EH (cell line): ENCODE measurements at regions not wholly inside any gene's neighbourhood (a gene's known extent, or its start where the extent isn't known, plus 50 kb on each side); places are given as distances from the start of the nearest gene placed in this dataset.
A peak's percentile ranks its signal among the peaks of the same experiment; 100 is the strongest.
"Not testable (repeated sequence)": the region's sequence is repeated elsewhere in the genome, so short reads cannot be mapped to it uniquely, and the experiment has no call there.

Source experiments
- DNase-seq: peaks from one replicate; pipeline ENCODE4 v3.0.0-alpha.2; 2015; ENCODE audit warnings: low read depth

DNA sequence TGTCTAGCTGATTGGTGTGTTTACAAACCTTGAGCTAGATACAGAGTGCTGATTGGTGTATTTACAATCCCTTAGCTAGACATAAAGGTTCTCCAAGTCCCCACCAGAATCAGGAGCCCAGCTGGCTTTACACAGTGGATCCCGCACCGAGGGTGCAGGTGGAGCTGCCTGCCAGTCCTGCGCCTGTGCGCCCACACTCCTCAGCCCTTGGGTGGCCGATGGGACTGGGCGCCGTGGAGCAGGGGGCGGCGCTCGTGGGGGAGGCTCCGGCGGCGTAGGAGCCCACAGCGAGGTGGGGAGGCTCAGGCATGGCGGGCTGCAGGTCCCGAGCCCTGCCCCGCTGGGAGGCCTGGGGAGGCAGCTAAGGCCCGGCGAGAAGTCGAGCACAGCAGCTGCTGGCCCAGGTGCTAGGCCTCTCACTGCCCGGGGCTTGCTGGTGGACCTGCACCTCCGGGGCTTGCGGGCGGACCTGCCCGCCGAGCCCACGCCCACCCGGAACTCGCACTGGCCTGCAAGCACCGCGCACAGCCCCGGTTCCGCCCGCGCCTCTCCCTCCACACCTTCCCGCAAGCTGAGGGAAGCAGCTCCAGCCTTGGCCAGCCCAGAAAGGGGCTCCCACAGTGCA is 51.0 kb upstream of the CDYL start:
- DNase-seq: not testable (repeated sequence)

DNA sequence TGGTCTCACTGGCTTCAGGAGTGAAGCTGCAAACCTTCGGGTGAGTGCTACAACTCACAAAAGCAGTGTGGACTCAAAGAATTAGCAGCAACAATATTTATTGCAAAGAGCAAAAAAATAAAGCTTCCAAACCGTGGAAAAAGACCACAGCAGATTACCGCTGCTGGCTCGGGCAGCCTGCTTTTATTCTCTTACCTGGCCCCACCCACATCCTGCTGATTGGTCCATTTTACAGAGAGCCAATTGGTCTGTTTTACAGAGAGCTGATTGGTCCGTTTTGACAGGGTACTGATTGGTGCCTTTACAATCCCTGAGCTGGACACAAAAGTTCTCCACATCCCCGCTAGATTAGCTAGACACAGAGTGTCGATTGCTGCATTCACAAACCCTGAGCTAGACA is 51.5 kb upstream of the CDYL start:
- DNase-seq: not testable (repeated sequence)

- no peak for DNase-seq
Measured at GRCh38 chr6:4723383-4723782, 52.8 kb upstream of the CDYL start.

- DNase-seq: not testable (repeated sequence)
Measured at GRCh38 chr6:4721368-4721767, 54.8 kb upstream of the CDYL start.

GRCh38 chr6:4719491-4719890 is 56.7 kb upstream of the CDYL start:
- no peak for DNase-seq

DNA sequence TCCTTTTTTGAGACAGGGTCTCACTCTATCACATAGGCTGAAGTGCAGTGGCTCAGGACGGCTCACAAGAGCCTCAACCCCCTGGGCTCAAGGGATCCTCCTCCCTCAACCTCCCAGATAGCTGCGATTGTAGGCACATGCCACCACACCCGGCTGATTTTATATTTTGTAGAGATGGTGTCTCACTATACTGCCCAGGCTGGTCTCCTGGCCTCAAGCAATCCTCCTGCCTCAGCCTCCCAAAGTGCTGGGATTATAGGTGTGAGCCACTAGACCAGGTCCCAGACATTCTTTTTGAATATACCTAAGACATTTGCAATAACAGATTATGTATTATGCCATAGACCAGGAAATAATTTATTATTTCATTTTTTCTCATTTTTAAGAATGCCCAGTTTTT is 58.3 kb upstream of the CDYL start:
- DNase-seq: no peak

DNA sequence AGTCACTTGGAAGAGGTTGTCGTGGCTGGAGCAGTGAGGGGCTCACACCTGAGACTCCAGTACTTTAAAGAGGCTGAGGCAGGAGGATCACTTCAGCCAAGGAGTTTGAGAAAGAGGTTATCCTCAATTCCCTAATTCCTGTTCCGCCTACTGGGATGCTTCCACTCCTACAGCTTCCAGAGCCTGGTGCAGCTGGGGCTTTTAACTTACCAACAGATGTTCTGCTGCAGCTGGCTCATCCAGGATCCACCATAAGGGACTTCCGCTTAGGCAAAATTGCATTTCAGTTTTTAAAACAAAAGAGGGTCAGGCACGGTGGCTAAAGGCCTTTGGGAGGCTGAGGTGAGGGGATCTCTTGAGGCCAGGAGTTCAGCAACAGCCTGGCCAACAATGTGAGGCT is 59.1 kb upstream of the CDYL start:
- DNase-seq: no peak

DNA sequence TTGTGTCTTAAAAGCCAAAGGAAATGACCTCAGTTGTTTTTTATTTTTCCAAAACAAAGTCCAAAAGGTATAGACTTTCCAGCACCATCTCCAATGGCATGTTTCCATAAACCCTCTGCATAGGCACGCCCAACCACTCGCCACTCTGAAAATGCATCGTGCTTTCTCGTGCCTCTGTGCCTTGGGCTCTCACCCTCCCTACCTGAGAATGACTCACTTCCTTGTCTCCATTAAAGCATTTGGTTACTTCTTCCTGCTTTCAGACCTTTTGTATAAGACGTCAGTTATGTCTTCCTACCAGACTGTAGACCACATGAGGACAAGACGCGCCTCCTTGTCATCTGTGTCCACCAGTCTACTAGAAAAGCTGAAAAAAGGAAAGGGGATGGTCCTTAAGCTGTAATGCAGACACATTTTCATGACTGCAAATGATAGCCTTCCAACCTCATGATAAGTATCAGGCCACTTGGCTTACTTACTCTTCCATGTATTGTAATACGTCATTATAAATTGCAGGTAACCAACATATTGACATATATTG is 61.2 kb upstream of the CDYL start:
- no peak for DNase-seq

GRCh38 chr6:4712291-4712690 is 63.9 kb upstream of the CDYL start:
- DNase-seq: no peak

DNA sequence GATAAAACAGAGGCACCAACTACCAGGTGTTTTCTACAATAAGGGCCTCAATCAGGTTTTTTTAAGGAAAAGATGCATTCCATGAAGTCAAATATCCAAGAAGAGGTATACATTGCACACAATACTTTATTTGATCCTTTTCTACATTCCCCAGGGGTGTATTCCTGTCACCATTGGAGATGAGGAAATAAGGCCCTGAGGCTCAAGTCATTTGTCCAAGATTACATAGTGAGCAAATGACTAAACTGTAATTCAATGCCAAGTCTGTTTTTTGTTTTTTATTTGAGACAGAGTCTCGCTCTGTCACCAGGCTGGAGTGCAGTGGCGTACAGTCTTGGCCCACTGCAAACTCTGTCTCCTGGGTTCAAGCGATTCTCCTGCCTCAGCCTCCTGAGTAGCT is 69.2 kb upstream of the CDYL start:
- peak; percentile 30 for DNase-seq

- no peak for DNase-seq
Measured at GRCh38 chr6:4705809-4706208, 70.4 kb upstream of the CDYL start.

- no peak for DNase-seq
Measured at GRCh38 chr6:4703382-4703781, 72.8 kb upstream of the CDYL start.

GRCh38 chr6:4698901-4699659 is 77.1 kb upstream of the CDYL start:
- DNase-seq: peak; percentile 18

DNA sequence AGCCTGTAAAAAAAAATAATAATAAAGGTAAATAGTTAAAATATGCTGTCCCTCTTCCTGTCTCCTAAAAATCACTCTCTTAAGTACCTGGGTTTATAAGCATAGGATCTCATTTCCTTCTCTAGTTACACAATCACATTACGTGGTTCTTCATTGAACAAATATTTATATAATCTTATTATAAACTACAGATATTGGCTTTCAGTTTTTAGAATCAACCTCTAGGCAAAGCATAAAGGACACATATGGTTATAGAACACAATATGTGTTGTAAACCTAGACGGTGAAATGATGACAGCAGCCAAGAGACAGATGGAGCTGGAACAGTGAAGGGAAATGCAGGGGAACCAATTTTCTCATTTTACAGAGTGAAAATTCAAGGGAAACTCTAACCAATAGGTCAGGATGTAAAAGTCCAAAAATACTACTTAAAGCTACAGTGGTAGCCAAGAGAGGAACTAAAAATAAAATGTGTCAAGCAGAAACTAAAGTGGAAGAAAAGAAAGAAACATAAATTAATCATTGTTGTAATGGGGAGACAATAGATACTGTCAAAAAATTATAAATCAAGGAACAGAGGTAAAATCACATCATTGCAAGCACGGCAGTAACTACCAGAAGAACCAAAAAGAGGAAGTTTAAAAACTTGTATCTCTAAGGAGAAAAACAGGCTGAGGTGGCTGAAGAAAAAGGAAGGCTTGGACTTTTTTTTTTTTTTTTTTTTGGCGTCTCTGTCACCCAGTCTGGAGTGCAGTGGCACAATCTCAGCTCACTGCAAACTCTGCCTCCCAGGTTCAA is 82.8 kb upstream of the CDYL start:
- no peak for DNase-seq

GRCh38 chr6:4692664-4693063 is 83.5 kb upstream of the CDYL start:
- DNase-seq: no peak

GRCh38 chr6:4687989-4688947 is 87.9 kb upstream of the CDYL start:
- DNase-seq: peak; percentile 82

- DNase-seq: no peak
Measured at GRCh38 chr6:4687656-4687988, 88.6 kb upstream of the CDYL start.

DNA sequence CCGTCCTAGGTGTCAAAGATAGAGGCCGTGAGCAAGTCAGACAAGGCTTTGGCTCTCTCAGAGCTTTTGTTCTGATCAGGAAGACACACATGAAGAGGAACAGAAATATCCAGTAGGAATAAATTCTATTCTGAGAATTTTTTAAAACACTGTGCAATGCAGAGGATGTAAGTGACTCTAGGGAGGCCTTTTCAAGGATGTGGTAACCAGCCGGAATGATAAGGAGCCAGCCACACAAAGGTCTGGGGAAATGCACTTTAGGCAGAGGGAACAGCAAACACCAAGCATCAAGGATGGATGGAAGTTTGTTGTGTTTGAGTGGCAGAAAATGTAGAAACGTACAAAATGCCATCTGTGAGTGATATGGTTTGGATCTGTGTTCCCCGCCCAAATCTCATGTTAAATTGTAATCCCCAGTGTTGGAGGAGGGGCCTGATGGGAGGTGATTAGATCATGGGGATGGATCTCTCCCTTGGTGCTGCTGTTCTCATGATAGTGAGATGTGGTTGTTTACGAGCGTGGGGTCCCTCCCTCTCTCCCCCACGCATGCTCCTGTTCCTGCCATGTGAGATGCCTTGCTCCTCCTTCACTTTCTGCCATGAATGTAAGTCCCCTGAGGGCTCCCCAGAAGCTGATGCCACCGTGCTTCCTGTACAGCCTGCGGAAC is 93.6 kb upstream of the CDYL start:
- no peak for DNase-seq

DNA sequence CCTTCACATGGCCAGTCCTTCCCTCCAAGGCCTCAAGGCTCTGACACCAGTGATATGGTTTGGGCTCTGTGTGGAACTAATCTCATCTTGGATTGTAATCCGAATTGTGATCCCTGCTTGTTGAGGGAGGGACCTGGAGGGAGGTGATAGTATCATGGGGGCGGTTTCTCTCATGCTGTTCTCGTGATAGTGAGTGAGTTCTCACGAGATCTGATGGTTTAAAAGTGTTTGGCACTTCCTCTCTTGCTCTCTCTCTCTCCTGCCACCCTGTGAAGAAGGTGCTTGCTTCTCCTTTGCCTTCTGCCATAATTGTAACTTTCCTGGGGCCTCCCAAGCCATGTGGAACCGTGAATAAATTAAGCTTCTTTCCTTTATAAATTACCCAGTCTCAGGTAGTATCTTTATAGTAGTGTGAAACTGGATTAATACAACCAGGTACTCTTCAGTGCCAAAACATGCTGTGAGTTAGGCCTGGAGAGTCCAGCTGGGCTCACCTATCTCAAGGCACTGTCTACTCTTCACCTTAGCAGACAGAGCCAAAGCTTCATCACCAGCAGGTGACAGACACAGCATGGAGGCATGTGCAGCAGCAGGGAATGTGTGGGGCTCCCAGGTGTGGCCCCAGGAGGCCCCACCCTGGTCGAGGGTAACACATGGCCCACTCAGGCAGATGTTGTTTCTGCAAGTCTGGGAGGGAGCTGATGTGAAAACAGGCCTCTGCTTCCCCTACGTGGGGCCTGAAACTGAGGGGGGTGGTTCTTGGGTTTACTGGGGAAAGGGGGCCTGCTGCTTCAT is 97.5 kb upstream of the CDYL start:
- DNase-seq: no peak

GRCh38 chr6:4677751-4678065 is 98.5 kb upstream of the CDYL start:
- DNase-seq: no peak
